ENCODE measurements at regions not wholly inside any gene's neighbourhood (a gene's known extent, or its start where the extent isn't known, plus 50 kb on each side); places are given as distances from the start of the nearest gene placed in this dataset.

DNA sequence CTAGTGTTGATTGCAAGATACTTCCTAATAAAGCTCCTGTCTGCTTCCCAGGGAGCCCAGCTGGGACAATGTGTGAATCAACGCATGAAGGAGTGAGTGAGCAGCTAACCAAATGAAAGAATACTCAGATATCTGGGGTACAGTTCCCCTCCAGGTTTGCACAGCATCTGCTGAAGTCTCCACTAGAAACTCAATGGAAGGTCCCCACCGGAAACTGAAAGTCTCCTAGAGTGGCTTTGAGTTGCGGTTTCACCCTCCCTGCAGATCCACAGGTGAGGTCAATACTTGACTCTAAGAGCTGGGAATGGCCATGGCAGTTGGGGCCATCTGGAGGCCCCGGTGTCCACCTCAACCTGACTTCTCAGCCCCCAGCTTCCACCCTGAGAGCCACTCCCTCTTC lies 198.2 kb upstream of the MSX2 start:
- ATAC-seq (no peak), DNase-seq (no peak)
- TF ChIP-seq, protein P1, sequence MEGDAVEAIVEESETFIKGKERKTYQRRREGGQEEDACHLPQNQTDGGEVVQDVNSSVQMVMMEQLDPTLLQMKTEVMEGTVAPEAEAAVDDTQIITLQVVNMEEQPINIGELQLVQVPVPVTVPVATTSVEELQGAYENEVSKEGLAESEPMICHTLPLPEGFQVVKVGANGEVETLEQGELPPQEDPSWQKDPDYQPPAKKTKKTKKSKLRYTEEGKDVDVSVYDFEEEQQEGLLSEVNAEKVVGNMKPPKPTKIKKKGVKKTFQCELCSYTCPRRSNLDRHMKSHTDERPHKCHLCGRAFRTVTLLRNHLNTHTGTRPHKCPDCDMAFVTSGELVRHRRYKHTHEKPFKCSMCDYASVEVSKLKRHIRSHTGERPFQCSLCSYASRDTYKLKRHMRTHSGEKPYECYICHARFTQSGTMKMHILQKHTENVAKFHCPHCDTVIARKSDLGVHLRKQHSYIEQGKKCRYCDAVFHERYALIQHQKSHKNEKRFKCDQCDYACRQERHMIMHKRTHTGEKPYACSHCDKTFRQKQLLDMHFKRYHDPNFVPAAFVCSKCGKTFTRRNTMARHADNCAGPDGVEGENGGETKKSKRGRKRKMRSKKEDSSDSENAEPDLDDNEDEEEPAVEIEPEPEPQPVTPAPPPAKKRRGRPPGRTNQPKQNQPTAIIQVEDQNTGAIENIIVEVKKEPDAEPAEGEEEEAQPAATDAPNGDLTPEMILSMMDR (IDR thresholded peaks at IDR 0.05) = no peak
- no peaks in the 10 kb centered on the region for H3K36me3 ChIP-seq (ENCODE audit: low read depth)
- no peak overlapping the region for H3K4me3 ChIP-seq
- intact Hi-C loops (cut with DNase I, micrococcal nuclease) = no loop called here
- H3K9me3 ChIP-seq = no peaks in the 10 kb centered on the region
- no peaks in the 10 kb centered on the region for H3K4me1 ChIP-seq (ENCODE audit: low read depth)

GRCh38 chr5:174527916-174528540 lies 196.4 kb upstream of the MSX2 start:
- Histone ChIP-seq H3K36me3 (ENCODE audit: low read depth) (no peaks in the 10 kb centered on the region), H3K9me3 (no peaks in the 10 kb centered on the region), H3K4me1 (ENCODE audit: low read depth) (no peaks in the 10 kb centered on the region), H3K4me3 (no peak overlapping the region)
- TF ChIP-seq, protein P1 (IDR thresholded peaks at IDR 0.05) = no peak
- no peak for ATAC-seq
- no peak for DNase-seq
- intact Hi-C loops (cut with DNase I, micrococcal nuclease) = no loop called here

- no peak for ATAC-seq
Measured at GRCh38 chr5:174528821-174529544, 195.4 kb upstream of the MSX2 start.

DNA sequence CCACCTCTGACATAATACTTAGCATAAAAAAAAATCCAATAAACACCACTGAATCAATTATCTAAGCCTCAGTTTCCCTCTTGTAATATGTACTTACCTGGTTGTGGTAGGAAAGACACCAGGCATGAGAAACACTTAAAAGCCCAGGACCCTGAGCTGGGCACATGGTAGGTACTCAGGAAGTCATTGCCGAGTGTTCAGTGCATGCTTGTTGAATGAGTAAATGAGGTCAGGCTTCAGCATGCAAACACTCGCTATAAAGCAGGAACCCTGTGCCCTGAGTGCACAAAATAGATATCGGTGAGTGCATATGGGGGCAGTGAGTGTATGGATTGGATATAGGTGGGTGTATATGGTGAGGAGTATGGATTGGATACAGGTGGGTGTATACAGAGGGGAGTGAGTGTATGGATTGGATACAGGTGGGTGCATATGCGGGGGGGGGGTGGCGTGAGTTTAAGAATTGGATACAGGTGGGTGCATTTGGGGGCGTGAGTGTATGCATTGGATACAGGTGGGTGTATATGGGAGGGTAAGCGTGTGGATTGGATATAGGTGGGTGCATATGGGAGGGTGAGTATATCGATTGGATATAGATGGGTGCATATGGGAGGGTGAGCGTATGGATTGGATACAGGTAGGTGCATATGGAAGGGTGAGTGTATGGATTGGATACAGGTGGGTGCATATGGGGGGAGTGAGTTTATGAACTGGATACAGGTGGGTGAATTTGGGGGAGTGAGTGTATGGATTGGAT lies 194.3 kb upstream of the MSX2 start:
- no peak overlapping the region for H3K4me3 ChIP-seq
- DNase-seq (no peak), ATAC-seq (no peak)
- TF ChIP-seq, protein P1 (IDR thresholded peaks at IDR 0.05) = no peak
- H3K9me3 ChIP-seq = no peaks in the 10 kb centered on the region
- intact Hi-C loops (cut with DNase I, micrococcal nuclease) = no loop called here
- H3K36me3 ChIP-seq (ENCODE audit: low read depth) = no peaks in the 10 kb centered on the region
- no peaks in the 10 kb centered on the region for H3K4me1 ChIP-seq (ENCODE audit: low read depth)

More at GRCh38 chr5:174528821-174529544, 195.4 kb upstream of the MSX2 start:
- no peak for DNase-seq
- TF ChIP-seq, protein P1 (IDR thresholded peaks at IDR 0.05) = no peak
- intact Hi-C loops (cut with DNase I, micrococcal nuclease) = no loop called here
- no peaks in the 10 kb centered on the region for H3K36me3 ChIP-seq (ENCODE audit: low read depth)
- no peak overlapping the region for H3K4me3 ChIP-seq
- H3K9me3 ChIP-seq = no peaks in the 10 kb centered on the region
- H3K4me1 ChIP-seq (ENCODE audit: low read depth) = no peaks in the 10 kb centered on the region

GRCh38 chr5:174531782-174532191 lies 192.6 kb upstream of the MSX2 start:
- H3K4me1 ChIP-seq (ENCODE audit: low read depth) = no peaks in the 10 kb centered on the region
- intact Hi-C loops (cut with DNase I, micrococcal nuclease) = no loop called here
- TF ChIP-seq, protein P1 (IDR thresholded peaks at IDR 0.05) = no peak
- H3K36me3 ChIP-seq (ENCODE audit: low read depth) = no peaks in the 10 kb centered on the region
- no peaks in the 10 kb centered on the region for H3K9me3 ChIP-seq
- DNase-seq = no peak
- ATAC-seq = no peak
- H3K4me3 ChIP-seq = no peak overlapping the region

Measured in mucosa of descending colon (tissue), 3 donors.